ENCODE measurements at regions not wholly inside any gene's neighbourhood (a gene's known extent, or its start where the extent isn't known, plus 50 kb on each side); places are given as distances from the start of the nearest gene placed in this dataset.

DNA sequence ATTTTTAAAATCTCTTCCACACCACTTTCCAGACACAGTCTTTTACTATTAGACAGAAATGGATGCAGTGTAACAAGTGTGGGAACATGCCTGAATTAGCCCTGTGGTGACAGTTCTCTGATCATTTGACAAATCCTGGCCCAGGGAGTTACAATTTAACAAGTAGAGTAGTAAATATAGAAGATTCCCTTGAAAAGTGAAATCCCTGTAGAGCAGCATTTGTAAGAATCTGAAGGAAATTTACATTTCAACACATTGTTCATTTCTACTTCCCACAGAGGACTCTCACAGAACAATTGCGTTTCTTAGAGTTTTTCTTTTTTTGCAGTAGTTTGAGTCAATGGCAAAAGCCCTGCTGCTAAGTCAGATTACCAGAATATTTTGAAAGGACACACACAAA, 458.3 kb upstream of the BRINP3 start:
- TF ChIP-seq BHLHE40 (IDR thresholded peaks at IDR 0.05; ENCODE audit: low read length) (no peak), ELF4 (CRISPR knock-in tag; IDR thresholded peaks at IDR 0.05; ENCODE audit: borderline replicate concordance) (no peak), JUNB (CRISPR knock-in tag; IDR thresholded peaks at IDR 0.05; ENCODE audit: borderline replicate concordance) (no peak), DPF2 (CRISPR knock-in tag; IDR thresholded peaks at IDR 0.05; ENCODE audit: borderline replicate concordance, low read depth) (no peak)
- TF ChIP-seq, protein P1, sequence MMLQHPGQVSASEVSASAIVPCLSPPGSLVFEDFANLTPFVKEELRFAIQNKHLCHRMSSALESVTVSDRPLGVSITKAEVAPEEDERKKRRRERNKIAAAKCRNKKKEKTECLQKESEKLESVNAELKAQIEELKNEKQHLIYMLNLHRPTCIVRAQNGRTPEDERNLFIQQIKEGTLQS (CRISPR knock-in tag; IDR thresholded peaks at IDR 0.05) = no peak
- TF ChIP-seq, protein P2, sequence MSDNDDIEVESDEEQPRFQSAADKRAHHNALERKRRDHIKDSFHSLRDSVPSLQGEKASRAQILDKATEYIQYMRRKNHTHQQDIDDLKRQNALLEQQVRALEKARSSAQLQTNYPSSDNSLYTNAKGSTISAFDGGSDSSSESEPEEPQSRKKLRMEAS (IDR thresholded peaks at IDR 0.05) = no peak

Measured in HepG2 (cell line).